DMS153 treated with DMSO at 0.1 percent for 48 hours (cell line): ENCODE measurements at regions not wholly inside any gene's neighbourhood (a gene's known extent, or its start where the extent isn't known, plus 50 kb on each side); places are given as distances from the start of the nearest gene placed in this dataset.
"Not testable (repeated sequence)": the region's sequence is repeated elsewhere in the genome, so short reads cannot be mapped to it uniquely, and the experiment has no call there.

Experiments
- DNase-seq: peaks from one replicate; lab custom pipeline; 2025; ENCODE audit not compliant: unreplicated experiment; lab: John Stamatoyannopoulos, UW

GRCh38 chr4:101730291-101731117, 60.0 kb upstream of the BANK1 start:
- DNase-seq = peak; percentile 68

GRCh38 chr4:101727238-101727637, 63.3 kb upstream of the BANK1 start:
- no peak for DNase-seq

GRCh38 chr4:101724093-101724492, 66.4 kb upstream of the BANK1 start:
- DNase-seq = no peak

- no peak for DNase-seq
Observed at GRCh38 chr4:101718810-101719209, 71.7 kb upstream of the BANK1 start.

- DNase-seq = no peak
Observed at GRCh38 chr4:101711590-101712260, 78.8 kb upstream of the BANK1 start.

- DNase-seq = no peak
Observed at GRCh38 chr4:101710806-101711205, 79.7 kb upstream of the BANK1 start.

GRCh38 chr4:101708293-101709039, 82.1 kb upstream of the BANK1 start:
- DNase-seq = no peak

GRCh38 chr4:101707596-101707995, 82.9 kb upstream of the BANK1 start:
- DNase-seq = no peak

- no peak for DNase-seq
Observed at GRCh38 chr4:101706535-101707057, 83.9 kb upstream of the BANK1 start.

- no peak for DNase-seq
Observed at GRCh38 chr4:101701551-101701950, 89.0 kb upstream of the BANK1 start.

GRCh38 chr4:101699441-101700124, 90.9 kb upstream of the BANK1 start:
- no peak for DNase-seq

- no peak for DNase-seq
Observed at GRCh38 chr4:101697266-101697665, 93.3 kb upstream of the BANK1 start.

- DNase-seq = no peak
Observed at GRCh38 chr4:101696276-101697010, 94.1 kb upstream of the BANK1 start.

GRCh38 chr4:101695176-101695575, 95.4 kb upstream of the BANK1 start:
- no peak for DNase-seq

GRCh38 chr4:101694403-101694802, 96.1 kb upstream of the BANK1 start:
- not testable (repeated sequence) for DNase-seq

- DNase-seq = peak; percentile 90
Observed at GRCh38 chr4:101693842-101694398, 96.6 kb upstream of the BANK1 start.

- DNase-seq = no peak
Observed at GRCh38 chr4:101689220-101689619, 101.3 kb upstream of the BANK1 start.

GRCh38 chr4:101685126-101685525, 105.4 kb upstream of the BANK1 start:
- no peak for DNase-seq

GRCh38 chr4:101682946-101683345, 107.6 kb upstream of the BANK1 start:
- no peak for DNase-seq

GRCh38 chr4:101678180-101678579, 112.3 kb upstream of the BANK1 start:
- no peak for DNase-seq
